Brain microvascular endothelial cell (primary cell): ENCODE measurements at regions not wholly inside any gene's neighbourhood (a gene's known extent, or its start where the extent isn't known, plus 50 kb on each side); places are given as distances from the start of the nearest gene placed in this dataset.
A peak's percentile ranks its signal among the peaks of the same experiment; 100 is the strongest.

Source experiments
- DNase-seq: peaks from one replicate; pipeline ENCODE4 v3.0.0-alpha.2; 2020
- H3K27ac ChIP-seq: fragments of 250-450 bp; sonication (Bioruptor Pico); 2 replicates; pipeline ENCODE4 v1.5.1; 2020; ENCODE audit warnings: mild to moderate bottlenecking, moderate library complexity
- H3K27me3 ChIP-seq: fragments of 250-450 bp; sonication (Bioruptor Pico); replicated peaks from 2 replicates; pipeline ENCODE4 v1.5.1; 2020; ENCODE audit warnings: mild to moderate bottlenecking
- H3K36me3 ChIP-seq: fragments of 250-450 bp; sonication (Bioruptor Pico); replicated peaks from 2 replicates; pipeline ENCODE4 v1.5.1; 2020; ENCODE audit warnings: mild to moderate bottlenecking
- H3K4me3 ChIP-seq: 2 replicates; pipeline ENCODE4 v1.5.1; 2011; ENCODE audit warnings: low read depth, mild to moderate bottlenecking, control low read depth, low read length, moderate library complexity
- in situ Hi-C: cut with HindIII; loops from 2 replicates; pipeline ENCODE4 v1.10.0; 2017; ENCODE audit warnings: low sequenced_read_pairs, low pct_ligation_motif_present
- TF ChIP-seq, protein P1 (sequence below): IDR thresholded peaks from 2 replicates; pipeline ENCODE4 v1.5.1; 2011; ENCODE audit warnings: low read depth, mild to moderate bottlenecking, moderate library complexity, low read length, control low read depth, inconsistent platforms; ENCODE audit errors: missing control alignments

DNA sequence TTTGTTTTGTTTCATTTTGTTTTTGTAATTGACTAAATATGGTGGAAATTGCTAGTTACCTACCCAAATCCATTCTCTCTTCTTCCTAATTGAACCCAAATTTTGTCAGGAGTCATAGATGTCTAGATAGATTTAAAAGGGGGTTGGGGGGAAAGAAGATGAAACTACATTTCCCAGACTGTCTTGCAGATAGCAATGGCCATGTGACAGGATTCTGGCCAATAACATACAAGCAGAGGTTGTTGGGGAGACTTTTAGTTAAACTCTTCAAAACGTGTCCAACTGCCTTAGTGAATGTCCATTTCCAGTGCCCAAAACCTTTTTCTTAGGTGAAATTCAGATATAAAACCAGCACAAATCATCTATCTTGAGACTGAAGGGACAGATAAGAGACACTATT lies 583.9 kb upstream of the API5 start:
- no peaks in the 10 kb centered on the region for H3K36me3 ChIP-seq
- no peak for DNase-seq
- H3K27ac ChIP-seq: no peak overlapping the region
- no peaks in the 10 kb centered on the region for H3K27me3 ChIP-seq
- TF ChIP-seq, protein P1, sequence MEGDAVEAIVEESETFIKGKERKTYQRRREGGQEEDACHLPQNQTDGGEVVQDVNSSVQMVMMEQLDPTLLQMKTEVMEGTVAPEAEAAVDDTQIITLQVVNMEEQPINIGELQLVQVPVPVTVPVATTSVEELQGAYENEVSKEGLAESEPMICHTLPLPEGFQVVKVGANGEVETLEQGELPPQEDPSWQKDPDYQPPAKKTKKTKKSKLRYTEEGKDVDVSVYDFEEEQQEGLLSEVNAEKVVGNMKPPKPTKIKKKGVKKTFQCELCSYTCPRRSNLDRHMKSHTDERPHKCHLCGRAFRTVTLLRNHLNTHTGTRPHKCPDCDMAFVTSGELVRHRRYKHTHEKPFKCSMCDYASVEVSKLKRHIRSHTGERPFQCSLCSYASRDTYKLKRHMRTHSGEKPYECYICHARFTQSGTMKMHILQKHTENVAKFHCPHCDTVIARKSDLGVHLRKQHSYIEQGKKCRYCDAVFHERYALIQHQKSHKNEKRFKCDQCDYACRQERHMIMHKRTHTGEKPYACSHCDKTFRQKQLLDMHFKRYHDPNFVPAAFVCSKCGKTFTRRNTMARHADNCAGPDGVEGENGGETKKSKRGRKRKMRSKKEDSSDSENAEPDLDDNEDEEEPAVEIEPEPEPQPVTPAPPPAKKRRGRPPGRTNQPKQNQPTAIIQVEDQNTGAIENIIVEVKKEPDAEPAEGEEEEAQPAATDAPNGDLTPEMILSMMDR: no peak
- no peak overlapping the region for H3K4me3 ChIP-seq
- in situ Hi-C loops: no loop called here

GRCh38 chr11:42762348-42762747 lies 549.4 kb upstream of the API5 start:
- no peak for DNase-seq
- TF ChIP-seq, protein P1: no peak
- in situ Hi-C loops: no loop called here
- no peaks in the 10 kb centered on the region for H3K27me3 ChIP-seq
- H3K4me3 ChIP-seq: no peak overlapping the region
- H3K27ac ChIP-seq: no peak overlapping the region
- H3K36me3 ChIP-seq: no peaks in the 10 kb centered on the region

GRCh38 chr11:42764936-42765335 lies 546.9 kb upstream of the API5 start:
- in situ Hi-C loops: no loop called here
- no peak overlapping the region for H3K27ac ChIP-seq
- TF ChIP-seq, protein P1: no peak

GRCh38 chr11:42768576-42768975 lies 543.2 kb upstream of the API5 start:
- H3K36me3 ChIP-seq: no peaks in the 10 kb centered on the region
- no peak overlapping the region for H3K27ac ChIP-seq
- H3K27me3 ChIP-seq: no peaks in the 10 kb centered on the region
- no peak overlapping the region for H3K4me3 ChIP-seq
- in situ Hi-C loops: no loop called here
- DNase-seq: no peak
- TF ChIP-seq, protein P1: no peak

More at GRCh38 chr11:42764936-42765335, 546.9 kb upstream of the API5 start:
- DNase-seq: no peak
- Histone ChIP-seq H3K4me3 (no peak overlapping the region), H3K27me3 (no peaks in the 10 kb centered on the region), H3K36me3 (no peaks in the 10 kb centered on the region)

DNA sequence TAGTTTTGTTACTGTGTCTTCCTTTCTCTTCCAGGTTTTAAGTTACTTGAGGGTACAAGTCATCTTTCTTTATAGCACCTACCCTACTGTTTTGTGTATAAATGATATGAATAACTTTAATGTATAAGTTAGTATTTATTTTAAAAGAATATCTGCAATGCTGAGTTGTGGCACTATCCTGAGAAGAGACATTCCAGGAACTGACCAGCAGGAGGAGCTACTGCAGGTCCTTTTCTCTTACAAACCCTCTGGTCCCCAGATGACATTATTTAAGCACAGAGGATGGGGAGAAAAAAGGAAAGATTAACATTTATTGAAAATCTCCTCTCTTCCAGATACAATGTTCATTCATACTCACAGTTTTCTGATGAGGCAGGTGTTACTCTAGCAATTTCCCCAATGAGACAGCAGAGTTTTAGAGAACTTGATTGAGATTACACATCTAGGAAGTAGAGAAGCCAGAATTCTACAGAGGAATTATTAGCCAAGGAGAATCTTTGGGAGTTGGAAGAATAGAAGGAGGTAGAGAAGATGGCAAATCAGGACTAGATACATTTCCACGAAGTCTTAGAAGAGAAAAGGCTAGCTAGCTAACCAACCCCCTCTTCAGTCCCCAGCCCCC lies 541.2 kb upstream of the API5 start:
- no peak for DNase-seq
- Histone ChIP-seq H3K27ac (no peak overlapping the region), H3K36me3 (no peaks in the 10 kb centered on the region), H3K4me3 (no peak overlapping the region), H3K27me3 (no peaks in the 10 kb centered on the region)
- in situ Hi-C loops: no loop called here
- TF ChIP-seq, protein P1: peak; percentile 27

- no peak for DNase-seq
- TF ChIP-seq, protein P1: no peak
- Histone ChIP-seq H3K27ac (no peak overlapping the region), H3K4me3 (no peak overlapping the region), H3K27me3 (no peaks in the 10 kb centered on the region), H3K36me3 (no peaks in the 10 kb centered on the region)
- in situ Hi-C loops: no loop called here
Observed at GRCh38 chr11:42772886-42773285, 538.9 kb upstream of the API5 start.
